ENCODE measurements at regions not wholly inside any gene's neighbourhood (a gene's known extent, or its start where the extent isn't known, plus 50 kb on each side); places are given as distances from the start of the nearest gene placed in this dataset.
A peak's percentile ranks its signal among the peaks of the same experiment; 100 is the strongest.
"Not testable (repeated sequence)": the region's sequence is repeated elsewhere in the genome, so short reads cannot be mapped to it uniquely, and the experiment has no call there.

DNA sequence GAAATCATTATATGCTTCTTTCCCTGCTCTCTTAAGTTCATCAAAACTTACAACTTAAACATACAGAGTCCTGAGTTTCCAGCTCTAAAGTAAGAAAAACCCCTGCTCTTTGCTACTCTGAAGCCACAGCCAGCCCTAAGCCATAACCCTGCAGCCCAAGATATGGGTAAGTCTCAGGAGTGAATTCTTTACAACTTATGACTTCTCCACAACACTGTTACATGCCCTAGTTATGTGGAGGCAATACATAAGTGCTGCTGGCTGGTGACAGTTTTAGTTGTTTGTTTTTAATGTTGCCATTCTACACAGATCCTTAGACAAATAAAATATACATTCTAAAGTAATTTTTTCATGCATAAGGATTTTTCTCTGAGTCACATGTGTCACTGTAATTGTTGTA is 100.2 kb downstream of the FBXO8 start:
- no peak for DNase-seq

DNA sequence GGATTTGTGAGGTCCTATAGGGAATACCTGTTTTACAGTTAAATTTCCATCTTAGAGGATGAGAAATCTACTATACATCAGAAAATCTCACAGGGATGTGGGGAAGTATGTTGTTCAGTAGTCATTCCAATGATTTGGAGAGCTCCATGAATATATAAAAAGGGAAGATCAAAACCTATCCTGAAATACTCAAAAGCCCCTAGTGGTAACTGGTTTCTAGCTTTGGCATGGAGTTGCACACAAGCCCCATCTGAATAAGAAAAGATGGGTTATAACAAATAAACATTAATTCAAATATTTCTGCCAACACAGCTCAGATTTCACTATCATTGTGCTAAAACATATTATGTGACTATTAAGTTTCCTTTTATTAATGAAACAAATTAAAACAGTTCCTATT is 101.6 kb downstream of the FBXO8 start:
- no peak for DNase-seq

DNA sequence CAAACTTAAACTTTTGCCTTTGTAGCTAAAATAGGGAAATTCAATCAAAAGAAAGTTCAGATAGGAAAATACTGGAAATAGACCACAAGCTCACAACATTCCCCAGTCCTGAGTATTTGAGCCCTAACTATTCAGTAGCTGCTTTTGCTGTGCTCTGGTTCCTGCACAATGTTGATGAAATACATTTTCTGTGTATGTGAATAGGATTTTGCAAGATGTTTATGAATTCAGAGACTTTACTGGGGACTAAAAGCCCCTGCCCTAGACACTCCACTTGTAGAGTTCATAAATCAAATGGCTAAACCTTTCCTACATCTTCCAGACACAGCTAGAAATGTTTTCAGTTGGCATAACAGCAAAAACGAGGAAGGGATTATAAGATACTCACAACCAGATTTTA is 105.9 kb downstream of the FBXO8 start:
- no peak for DNase-seq

DNA sequence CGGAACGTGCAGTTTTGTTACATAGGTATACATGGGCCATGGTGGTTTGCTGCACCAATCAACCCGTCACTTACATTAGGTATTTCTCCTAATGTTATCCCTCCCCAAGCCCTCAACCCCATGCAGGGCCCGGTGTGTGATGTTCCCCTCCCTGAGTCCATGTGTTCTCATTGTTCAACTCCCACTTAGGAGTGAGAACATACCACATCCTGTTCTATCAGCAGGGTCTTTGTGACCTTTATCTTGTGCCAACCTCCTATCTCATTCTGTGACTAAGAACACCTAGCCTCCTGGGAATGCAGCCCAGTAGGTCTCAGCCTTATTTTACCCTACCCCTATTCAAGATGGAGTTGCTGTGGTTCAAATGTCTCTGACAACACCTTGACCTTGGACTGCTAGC is 107.6 kb downstream of the FBXO8 start:
- not testable (repeated sequence) for DNase-seq

DNA sequence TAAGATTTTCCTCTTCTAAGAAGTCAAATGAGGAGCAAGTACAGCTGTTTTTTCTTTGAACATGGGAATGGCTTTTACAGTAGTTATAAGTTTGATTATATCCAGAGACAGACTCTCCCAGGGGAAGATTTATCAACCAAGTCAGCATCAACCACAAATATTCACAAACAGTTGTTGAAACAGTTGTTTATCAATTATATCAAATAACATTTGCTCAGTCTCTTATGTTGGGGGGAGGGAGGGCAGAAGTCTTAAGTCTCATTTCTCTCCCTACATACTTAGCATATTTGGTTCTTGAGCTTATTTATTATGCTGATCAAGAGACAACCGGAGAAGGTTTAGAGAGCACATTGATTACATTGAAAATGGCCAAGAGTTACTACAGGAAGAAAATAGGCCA is 110.1 kb downstream of the FBXO8 start:
- no peak for DNase-seq

DNA sequence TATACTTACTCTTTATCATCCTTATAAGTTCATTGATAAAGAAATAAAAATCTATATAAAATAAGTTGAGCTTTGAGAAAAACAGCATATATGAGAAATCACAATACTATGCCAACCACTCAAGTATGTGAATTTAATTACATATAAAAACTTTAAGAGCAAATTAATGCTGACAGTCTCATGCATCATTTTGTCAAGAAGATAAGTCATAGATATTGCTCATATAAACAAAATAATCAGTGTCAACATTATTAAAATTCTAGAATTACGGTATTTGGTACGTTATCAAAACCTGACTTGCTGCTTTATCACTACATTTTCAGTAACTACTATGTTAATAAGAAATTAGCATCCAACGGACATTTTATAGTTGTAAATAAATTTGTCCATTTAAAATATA is 111.2 kb downstream of the FBXO8 start:
- no peak for DNase-seq

DNA sequence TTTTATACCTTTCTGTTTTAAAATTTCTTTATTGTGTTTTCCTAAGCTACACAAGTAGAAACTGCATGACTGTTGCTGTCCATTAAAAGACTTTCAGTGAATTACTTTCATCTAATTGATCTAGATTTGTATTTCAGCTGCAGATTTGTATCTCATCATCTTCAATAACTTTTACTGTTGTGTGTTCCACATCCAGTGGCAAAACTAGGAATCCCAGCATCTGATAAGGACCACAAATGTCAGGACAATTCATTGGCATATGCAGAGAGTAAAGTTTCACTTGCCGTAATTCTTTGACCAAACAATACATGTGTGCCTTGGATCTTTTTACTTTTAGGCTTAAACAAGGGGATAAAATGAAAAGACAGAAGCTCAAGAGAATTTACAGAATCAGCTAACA is 112.6 kb downstream of the FBXO8 start:
- no peak for DNase-seq

DNA sequence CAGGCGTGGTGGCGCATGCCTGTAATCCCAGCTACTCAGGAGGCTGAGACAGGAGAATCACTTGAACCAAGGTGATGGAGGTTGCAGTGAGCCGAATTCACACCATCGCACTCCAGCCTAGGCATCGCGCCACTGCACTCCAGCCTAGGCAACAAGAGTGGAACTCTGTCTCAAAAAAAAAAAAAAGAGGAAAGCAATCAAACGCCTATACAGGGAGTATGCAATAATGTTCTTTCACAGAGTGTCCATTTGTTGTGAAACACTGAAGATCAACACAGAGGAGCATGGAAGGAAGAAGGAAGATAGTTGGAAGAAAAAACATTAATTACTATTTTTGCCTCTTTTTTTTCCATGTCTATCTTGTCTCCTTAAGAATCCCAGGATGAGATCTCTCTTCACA is 113.4 kb downstream of the FBXO8 start:
- DNase-seq, result no peak

DNA sequence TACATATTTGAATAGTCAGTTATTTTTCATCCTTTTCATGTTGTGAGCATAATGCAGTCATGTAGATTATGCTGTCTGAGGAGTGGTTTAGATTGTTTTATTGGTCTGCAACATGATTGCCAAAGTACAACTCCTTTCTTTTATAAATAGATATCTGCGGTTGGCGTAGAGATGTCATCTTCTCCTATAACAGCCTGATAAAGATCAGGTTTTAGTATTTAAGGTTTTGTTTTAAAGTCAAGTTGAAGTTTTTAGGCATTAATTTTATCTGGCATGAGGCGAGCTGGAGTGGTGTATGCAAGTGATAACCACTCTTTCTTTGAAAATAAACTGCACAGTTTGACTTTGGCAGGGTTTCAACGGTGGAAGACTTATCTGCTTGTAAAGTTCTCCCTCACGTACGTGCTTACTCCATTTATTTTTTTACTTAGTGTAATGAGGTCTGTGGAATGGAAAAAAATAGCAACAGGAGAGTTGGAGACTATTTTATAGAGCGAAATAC is 126.3 kb downstream of the FBXO8 start:
- DNase-seq, result no peak

DNA sequence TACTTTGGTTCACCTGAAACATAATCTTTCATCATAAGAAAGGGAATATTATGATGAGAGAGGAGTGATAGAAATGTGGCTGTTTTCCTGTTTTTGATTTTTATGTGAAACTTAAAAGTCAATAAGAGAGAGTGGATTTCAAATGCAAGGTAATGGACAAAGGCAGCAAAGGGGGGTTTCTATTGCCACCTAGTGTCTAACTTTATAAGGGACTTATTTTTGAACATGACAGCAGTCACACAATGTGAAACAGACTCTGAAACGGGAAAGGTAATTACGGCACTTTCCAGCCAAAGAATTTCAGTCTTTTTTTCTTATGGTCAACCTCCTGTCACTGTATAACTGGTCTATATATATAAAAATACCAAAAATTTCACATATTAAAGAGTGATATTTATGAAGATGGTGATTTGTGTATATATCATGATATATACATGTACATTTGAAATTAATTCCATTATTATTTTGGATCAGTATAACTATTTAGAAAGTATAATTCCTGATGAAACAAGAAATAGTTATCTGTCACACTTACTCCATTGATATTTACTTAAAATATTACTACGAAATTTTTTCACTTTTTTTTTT is 127.1 kb downstream of the FBXO8 start:
- DNase-seq, result peak; percentile 2 to 47

DNA sequence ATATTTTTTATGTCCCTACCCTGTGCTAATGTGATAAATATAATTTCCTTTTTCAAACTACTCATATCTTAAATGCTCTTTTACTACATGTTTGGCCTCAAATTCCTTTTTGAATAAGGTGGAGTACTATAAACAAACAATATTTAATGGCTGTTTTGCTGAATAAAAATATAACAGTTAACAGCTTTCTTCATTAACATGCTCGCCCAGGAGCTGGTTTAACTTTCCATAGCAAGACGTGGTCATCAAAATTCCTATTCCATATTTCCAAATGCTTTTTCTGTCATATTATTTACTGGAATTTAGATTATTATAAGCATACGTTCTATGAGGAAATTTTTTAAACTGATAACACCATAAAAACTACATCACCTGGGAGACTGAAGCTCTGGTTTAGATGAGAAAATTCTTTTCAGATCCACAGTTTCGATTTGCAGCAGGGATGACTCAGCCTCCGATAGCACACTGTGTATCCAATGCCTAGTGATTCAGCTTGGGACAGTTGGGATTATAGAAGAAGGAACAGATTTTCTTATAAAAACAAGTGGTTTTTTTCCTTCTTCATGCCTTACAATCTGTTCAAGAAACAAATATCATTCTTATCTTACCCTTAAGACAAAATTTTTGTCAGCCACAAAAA is 129.1 kb downstream of the FBXO8 start:
- DNase-seq, result peak in 1 of 2 experiments; percentile 4

DNA sequence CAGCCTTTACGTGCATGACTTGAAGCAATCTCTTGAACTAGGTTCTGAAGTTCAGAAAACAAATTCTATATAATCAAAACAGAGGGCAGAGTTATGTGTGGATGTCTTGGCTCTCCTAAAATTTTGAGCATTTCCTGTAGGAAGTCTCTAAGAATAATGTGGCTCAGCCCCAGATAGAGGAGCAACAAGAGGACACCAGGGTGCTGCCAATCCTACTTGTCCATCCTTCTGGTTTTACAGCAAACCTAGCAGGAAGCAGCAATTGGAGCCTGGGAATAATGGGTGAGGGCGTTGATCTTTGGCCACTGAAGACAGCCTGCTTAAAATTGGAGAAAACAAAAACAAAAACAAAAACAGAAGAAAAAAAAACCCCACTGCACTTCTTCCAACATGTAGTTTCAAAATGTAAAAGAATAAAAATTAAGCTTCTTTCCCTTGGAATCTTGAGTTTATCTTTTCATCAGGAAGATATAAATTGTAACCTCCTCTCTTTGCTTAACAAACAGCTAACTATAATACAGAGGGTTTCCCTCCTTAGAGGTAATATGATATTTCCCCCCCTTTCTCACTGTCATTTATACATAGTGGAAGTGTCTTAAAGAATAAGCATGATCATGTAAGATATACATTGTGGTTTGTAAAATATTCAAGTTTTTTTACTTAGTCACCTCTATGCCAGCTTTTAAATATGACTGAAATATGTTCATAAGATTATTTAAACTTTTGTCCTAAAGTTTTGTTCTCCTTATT is 130.6 kb downstream of the FBXO8 start:
- DNase-seq, result no peak

DNA sequence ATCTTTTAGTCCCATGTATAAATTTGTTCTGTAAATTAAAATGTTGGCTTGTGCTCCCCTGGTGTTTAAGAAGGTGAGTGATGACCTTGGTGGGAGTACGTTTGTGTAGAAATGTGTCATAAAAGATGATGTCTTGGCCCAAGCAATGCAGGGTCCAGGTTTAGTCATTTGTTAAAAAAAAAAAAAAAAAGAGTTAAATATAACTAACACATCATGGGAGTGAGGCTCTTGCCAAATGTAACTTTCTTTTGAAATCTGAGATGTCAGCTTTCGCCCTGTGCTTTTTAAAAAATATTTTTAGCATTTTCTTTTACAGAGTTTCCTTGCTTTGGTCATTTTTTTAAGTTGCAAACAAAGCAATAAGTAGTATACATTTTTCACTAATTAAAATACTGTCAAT is 135.6 kb downstream of the FBXO8 start:
- DNase-seq, result no peak

DNA sequence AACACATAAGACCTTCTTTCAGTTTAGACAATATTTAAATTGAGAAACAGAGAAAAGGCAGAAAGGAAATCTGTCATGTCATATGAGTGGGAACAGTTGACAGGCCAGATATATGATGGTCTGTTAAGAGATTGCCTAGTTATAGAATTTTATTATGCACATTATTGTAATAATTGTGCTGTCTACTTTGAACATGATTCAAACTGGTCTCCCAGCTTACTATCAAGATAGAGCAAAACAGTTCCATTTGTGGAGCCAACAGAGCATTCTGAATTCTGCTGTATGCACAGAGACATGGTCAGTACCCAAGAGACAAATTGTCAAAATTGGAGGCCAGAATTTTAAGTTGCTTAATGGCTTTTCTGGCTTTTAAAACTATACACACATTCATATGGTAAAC is 139.4 kb downstream of the FBXO8 start:
- DNase-seq, result no peak

DNA sequence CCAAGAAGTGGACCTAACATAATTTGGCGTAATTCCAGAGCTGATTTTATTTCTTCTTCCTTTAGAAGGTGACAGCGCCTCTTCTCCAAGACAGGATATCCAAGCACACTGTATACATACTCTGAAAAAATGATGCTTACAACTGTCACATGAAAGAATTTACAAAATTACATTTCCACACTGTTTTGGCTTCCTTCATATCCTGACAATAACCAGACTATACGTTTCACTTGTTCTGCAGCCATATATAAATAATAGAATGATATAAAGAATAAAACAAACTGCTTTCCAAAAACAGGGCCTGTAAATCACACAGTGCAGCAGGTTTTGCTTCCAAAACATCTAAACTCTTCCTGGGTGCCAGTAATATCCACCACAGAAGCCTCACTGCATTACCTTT is 141.6 kb downstream of the FBXO8 start:
- DNase-seq, result no peak

DNA sequence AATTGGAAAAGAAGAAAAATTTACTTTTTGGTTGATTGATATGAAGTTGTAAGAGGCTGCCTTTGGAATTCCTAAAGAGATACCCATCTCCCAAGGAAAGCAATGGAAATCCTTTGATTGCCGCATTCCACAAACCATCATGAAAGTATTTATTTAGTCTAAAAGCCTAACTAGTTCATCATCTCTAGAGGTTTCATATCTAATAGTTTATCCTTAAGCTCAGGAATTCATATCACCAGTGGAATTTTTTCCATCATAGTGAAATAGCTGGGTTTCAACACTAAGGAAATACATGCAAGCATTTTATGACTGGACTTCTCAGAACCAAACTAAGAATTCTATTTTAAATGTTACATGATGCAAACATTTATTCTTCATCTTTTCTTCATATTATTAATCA is 144.9 kb downstream of the FBXO8 start:
- no peak for DNase-seq

DNA sequence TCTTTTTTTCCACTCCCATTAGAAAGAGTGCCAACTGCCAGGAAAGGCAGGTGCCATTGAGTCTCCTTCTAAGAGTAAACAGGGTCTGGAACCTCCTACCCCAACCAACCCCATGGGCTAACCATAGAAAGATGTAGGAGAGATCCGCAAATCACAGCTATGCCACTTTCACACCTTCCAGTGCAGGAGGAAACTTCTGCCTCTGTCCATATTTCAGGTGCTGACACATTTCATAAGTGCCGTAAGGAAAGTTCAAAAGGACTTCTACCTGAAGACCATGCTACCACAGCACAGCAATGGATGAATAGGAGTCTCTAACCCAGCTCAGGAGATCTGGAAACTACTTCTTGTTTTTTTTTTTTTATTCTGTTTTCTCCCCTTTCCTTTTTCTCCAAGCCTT is 145.8 kb downstream of the FBXO8 start:
- DNase-seq, result no peak

DNA sequence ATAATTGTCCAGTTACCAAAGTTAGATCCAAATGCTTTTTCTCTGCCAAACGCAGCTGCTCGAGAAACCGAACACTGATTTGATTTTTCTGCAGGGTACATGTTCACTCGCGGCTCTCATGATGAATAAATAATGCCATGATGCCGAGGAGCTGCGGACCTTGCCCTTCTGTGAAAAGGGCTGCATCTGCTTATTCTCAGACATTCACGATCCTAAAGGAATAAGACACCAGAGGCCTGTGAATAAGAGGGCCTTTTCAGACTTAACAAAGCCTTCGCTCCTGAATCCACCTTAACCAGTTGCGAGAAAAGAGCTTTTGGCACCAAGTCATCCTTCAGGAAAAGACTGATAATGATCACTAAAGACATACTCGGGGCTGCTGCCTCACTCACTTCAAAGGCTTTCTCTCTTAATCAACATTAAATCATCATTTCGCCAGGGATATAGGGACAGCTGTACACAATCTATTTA is 147.5 kb downstream of the FBXO8 start:
- peak; percentile 24 to 59 for DNase-seq

DNA sequence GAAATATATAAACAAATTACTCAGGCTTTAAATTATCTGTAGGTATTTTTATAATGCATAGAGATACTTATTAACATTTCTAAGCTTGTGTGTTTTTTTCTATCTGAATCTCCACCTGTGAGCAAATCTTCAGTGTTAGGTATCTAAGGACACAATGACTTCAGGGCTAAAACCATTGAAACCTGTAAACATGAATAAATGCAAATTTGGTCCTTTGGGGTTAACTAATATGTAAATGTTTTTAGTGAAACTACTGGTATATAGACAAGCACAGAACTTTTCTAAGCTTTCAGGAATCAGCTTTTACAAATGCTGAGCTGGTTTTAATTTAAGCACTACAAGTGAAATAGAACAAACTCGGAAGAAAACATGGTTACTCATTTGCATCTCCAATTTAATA is 147.9 kb downstream of the FBXO8 start:
- DNase-seq, result no peak

DNA sequence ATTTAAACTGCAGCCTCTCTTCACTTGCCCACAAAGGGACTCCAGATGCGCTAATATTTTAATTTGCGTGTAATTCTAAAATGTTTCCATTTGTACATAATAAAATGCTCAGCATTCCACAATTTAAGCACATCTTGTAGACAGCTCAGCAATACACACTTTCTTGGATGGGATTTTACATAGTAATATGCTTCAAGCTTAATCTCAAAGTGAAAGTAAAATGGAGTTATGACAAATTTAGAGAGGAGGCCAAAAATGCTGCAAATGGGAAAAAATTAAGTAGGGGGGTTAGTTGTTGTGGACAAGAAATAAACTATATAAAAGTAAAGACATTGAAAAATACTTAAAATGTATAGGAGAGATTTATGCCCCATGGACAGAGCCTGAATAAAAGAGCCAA is 149.1 kb downstream of the FBXO8 start:
- no peak for DNase-seq

DNA sequence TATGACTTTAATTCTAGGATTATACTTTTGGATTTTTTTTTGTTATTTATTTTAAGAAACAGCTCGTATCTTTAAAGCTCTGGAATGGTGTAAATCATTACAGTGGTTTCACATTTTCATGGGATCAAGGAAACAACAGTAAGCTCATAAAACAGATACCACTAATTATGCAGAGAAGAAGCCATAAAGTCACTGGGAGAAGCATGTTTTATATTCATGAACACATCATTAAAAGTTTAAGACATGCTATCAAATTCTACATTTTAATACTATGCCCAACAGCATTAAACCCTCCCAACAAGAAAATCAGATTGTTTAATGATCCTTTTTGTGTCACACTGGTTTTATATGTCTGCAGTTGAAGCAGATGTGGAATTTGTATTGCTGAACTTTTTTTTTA is 149.9 kb downstream of the FBXO8 start:
- DNase-seq, result no peak

DNA sequence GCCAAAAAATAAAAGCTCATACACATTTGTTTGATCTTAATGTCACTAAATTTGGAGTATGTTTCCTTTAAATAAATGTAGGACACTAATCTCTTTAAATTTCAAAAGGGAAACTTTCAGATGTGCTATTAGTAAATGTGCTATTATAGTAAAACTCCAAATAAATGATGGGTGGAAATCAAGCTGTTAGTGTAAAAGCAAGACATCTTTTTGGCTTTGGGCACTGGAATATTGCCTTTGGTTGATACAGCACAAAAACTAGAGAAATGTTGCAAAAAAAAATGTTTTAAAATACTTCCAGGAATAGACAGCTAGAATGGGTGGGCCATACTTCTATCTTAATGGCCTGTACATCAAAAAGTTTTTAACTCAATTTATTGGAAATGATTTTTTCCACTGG is 151.6 kb downstream of the FBXO8 start:
- DNase-seq, result no peak

DNA sequence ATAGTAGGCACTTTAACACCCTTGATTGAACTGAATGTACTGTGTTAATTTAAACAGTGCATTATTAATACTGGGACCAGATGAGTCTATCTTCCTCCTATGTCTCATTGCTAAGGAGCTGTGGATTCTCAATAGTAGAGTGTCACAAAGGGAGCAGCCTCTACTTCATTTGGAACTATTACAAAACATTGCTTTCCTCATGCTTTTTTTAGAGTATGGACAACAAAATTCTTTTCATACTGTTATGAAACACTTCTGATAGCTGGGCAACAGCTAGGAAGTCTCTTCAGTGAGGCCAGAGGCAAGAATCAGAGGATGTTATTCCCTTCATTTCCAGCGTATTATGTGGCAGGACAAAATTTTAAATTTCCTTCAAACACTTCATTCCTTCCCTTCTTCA is 160.8 kb downstream of the FBXO8 start:
- DNase-seq, result no peak
